Epidermal melanocyte (primary cell): ENCODE measurements at regions not wholly inside any gene's neighbourhood (a gene's known extent, or its start where the extent isn't known, plus 50 kb on each side); places are given as distances from the start of the nearest gene placed in this dataset.

Experiments
- DNase-seq: peaks from one replicate; pipeline ENCODE4 v3.0.0; 2011; ENCODE audit warnings: low spot score; ENCODE audit not compliant: insufficient read length

- no peak for DNase-seq
Measured at GRCh38 chr10:5305374-5305773, 59.4 kb upstream of the UCN3 start.

GRCh38 chr10:5310914-5311313, 53.9 kb upstream of the UCN3 start:
- no peak for DNase-seq

- no peak for DNase-seq
Measured at GRCh38 chr10:5311617-5312016, 53.1 kb upstream of the UCN3 start.

GRCh38 chr10:5314840-5315239, 49.9 kb upstream of the UCN3 start:
- DNase-seq: no peak
